SK-MEL-5 (cell line): ENCODE measurements at regions not wholly inside any gene's neighbourhood (a gene's known extent, or its start where the extent isn't known, plus 50 kb on each side); places are given as distances from the start of the nearest gene placed in this dataset.

Source experiments
- DNase-seq: peaks from one replicate; pipeline ENCODE4 v3.0.0-alpha.2; 2016; ENCODE audit warnings: low read depth, low spot score
- in situ Hi-C: cut with HindIII; loops from 2 replicates; pipeline ENCODE4 v1.10.0; 2016; ENCODE audit warnings: low sequenced_read_pairs, high pct_unique_total_duplicates, low pct_unique_long_range_greater_than_20kb

DNA sequence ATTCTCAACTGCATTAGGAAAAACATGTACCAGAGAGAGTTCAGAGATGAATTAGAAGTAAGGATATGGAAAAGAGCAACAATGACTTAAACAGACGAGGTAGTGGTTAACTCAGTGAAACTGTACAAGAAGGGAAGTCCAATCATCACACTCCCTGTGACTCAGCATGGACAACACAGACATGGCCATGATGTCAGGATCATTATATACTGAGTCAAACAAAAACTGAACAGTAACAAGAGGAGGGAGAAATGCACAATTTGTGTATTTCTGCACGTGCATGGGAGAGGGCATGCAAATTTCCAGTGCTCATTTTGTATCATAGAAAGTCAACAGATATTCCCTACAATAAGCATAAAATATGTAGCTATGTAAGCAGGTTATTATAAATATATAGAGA, 1037.8 kb downstream of the BCL11B start:
- in situ Hi-C loops: no loop called here
- no peak for DNase-seq

DNA sequence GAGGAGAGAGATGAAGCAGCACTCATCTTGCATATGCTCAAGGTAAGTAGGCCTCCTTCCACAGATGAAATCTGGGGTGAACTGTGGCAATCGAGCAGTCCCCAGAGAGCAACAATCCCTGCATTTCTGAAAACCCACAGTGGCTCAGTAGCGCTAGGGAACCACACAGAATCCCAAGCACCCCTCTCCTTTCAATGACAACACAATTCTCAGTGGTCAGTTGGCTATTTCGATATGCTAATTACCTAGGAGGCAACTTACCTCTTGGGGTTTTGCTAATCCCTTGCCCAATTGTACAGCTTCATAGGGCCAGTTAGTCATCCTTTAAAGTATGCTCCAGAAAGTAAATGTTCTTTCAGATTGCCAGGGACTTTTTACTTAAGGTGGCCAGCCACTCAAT, 1035.7 kb downstream of the BCL11B start:
- no peak for DNase-seq
- in situ Hi-C loops: no loop called here

DNA sequence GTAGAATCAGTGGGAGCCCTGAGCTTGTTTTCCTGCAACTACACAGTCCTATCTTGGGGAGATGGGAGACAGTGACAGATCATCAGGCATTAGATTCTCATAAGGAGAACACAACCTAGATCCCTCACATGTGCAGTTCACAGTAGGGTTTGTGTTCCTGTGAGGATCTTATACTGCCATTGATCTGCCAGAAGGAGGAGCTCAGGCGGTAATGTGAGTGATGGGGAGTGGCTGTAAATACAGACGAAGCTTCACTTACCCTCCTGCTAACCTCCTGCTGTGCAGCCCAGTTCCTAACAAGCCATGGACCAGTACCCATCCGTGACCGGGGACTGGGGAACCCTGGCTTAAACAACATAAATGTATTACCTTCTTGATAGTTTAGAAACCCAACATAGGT, 1034.1 kb downstream of the BCL11B start:
- DNase-seq: no peak
- in situ Hi-C loops: no loop called here

DNA sequence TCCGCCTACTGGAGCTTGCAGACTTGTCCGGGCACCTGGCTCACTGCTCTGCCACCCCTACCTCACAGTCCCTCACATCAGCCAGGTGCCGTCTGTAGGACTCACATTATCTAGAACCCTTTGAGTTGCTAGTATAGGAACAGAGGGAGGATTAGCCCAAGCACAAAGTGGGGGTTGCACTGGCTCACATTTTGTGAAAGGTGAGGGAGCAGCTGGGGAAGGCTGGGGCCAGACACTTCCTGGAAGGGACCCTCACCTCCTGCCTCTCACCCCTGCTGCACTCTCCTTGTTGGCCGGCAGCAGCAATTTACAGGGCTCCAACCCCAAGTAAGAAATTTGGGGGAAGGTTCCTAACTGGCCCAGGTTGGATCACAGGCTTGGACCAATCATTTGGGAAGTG, 1031.6 kb downstream of the BCL11B start:
- DNase-seq: no peak
- in situ Hi-C loops: no loop called here

DNA sequence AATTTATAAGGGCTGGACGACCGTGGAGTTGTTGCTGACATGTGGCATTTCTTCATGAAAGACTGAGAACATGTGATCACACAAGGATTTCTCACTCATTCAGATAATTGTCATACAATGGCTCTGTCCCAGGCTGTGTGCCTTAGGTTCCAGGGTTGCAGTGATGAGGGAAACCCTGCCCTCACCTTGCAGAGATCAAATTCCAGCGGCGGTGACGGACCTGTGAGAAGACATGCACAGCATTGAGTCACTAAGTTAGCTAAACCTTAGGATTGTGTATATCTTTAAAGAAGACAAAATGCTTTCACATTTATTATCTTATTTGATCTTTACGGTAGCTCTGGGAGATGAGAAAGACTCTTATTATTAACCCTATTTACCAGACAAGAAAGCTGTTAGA, 1029.1 kb downstream of the BCL11B start:
- DNase-seq: no peak
- in situ Hi-C loops: no loop called here

DNA sequence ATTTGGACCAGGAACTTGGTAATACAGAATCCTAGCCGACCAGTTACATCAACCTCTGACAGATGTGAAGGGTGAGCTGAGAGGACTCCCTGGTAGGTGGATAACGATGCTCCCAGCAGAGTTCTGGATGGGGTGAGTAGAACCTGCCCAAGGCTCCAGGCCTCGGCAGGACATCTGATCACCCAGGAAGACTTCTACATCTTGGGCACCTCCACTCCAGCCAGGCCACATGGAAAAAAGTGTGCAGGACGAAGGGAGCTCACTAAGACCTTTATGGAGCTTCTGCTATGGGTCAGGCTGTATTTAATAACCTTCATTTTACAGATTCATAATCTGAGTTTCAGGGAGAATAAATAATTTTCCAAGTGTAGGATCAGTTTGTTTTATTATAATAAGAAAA, 1028.7 kb downstream of the BCL11B start:
- in situ Hi-C loops: no loop called here
- DNase-seq: no peak

DNA sequence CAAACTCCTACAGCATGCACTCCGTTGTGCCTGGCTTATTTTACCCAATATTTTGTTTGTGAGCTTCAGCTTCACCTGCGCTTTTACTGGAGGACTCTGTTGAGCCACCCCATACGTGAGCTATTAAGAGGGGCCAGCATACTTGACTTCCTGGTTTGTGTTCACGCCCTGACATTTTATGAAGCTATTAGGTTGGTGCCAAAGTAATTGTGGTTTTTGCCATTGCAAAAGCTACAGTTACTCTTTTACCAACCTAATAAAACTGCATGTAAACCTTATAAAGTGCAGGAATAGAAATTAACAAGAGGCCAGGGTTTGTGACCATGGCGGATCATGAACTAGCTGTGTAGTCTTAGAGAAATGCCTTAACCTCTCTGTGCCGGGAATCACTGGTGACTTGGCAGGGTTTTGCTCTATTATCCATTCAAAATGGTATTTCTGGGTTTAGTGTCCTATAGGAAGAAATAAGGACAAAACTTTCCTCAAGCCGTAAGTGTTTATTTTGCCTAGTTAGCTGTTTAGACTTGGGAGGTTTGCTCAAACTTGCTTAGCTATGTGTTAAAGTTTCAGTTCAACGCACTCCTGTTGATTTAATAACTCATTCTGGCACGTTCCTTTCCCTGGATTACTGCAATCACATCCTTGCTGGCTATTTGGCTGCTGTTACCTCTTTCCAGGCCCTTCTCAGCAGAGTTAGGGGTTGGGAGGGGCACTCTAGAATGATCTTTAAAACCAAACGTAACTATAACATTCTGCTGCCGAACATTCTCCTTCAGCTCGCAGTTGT, 1027.6 kb downstream of the BCL11B start:
- no peak for DNase-seq
- in situ Hi-C loops: no loop called here

DNA sequence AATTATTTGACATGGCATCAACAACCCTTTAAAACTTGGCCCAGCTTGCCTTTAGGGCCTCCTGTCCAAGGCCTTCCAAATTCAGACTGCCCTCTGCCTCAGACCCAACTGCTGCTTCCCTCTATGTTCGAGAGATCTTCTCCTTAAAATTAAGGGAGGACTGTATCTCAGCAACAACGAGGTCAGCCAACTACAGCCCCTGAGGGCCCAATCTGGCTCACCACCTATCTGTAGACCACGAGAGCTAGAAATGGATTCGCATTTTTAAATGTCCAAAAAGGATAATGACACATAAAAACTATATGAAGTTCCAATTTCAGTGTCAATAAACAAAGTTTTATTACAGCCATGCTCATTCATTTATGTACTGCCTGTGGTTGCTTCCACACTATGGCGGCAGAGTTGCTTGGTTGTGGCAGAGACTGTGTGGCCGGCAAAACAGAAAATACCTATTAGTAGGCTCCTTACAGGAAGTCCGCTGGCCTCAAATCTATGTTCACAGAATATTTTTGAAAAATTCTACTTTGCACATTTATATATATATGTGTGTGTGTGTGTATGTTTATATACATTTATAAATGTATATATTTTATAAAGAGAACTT, 1026.9 kb downstream of the BCL11B start:
- no peak for DNase-seq
- in situ Hi-C loops: no loop called here

DNA sequence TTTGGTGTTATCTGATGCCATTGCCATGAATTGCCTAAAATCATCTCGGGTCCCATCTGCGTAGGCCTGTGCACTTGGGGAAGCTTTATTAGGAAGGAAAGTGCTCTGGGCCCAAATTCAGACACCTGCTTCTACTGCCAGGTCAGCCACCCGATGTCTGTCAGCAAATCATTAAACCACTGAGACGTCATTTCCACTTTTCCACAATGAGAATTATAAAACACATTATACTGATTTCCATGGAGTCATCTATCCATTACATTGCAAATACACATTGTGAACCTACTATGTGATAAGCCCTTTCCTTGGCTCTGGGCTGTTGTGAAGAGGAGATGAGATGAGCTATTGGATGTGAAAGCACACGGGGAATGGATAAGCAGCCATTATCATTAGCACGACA, 1022.9 kb downstream of the BCL11B start:
- DNase-seq: no peak
- in situ Hi-C loops: no loop called here

DNA sequence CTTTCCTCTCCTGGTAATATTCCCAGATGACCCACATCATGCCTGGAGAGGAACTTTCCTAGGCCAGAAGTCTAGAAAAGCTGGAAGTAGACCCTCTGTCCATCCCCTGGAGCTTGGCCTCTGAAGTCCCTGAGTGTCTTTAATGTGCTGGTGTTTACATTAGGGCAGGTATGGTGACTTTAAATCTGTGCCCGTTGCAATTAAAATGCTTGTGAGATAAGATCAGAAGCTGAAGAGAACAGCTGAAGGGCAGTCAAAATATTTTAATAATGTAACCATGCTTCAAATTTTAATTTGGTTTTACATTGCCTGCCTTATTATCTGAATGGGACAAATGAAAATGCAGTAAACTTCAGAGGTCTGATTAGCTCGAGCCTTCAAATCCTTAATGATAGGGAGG, 1022.5 kb downstream of the BCL11B start:
- no peak for DNase-seq
- in situ Hi-C loops: no loop called here

DNA sequence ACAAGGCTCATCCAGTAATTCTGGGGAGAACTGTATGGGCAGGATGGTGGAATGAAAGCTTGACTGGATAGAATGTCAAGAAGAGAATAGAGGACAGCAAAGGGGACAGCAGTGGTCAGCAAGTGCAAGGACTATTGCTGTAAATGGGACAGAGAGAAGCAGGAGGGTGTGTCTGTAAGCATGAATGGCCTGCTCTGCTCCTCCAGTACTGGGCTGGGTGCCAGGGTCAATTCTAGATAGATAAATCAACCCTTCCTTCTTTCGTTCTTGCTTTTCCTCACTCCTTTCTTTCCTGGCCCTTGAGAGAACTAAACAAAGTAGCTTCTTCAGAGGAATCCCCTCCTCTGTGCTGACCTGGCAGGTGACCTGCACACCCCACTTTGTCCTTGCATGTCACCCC, 1019.2 kb downstream of the BCL11B start:
- no peak for DNase-seq
- in situ Hi-C loops: no loop called here

DNA sequence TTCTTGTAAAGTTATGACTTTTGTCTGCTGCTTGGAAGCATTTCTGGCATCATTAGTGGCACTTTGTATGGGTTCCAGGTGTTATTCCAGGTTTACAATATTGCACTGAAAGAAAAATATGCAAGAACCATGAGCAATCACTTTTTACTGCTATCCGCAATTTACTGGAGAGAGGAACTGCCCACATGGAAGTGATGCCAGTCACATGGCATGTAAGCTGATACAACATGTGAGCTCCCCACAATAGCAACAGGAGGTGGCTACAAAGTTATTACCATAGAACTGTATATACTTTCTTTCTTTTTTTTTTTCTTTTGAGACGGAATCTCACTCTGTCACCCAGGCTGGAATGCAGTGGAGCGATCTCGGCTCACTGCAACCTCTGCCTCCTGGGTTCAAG, 1012.1 kb downstream of the BCL11B start:
- DNase-seq: no peak
- in situ Hi-C loops: no loop called here

DNA sequence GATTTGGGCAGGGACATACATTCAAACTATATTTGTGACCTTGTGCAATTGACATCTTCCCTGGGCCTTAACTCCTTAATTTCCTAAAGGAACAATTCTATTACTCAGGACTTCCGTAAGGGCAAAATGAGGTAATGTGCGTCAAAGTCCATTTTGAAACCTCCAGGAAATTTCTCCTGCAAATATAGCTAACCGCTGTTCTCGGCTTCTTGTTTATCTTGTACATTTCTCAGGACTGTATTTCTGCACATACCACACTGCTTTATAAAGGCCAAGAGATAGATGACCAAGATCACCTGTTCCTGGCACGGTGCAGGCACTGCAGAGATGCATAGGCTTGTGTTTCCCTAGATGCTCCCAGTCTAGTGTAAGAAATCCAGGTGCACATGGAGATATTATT, 1009.4 kb downstream of the BCL11B start:
- DNase-seq: no peak
- in situ Hi-C loops: no loop called here

DNA sequence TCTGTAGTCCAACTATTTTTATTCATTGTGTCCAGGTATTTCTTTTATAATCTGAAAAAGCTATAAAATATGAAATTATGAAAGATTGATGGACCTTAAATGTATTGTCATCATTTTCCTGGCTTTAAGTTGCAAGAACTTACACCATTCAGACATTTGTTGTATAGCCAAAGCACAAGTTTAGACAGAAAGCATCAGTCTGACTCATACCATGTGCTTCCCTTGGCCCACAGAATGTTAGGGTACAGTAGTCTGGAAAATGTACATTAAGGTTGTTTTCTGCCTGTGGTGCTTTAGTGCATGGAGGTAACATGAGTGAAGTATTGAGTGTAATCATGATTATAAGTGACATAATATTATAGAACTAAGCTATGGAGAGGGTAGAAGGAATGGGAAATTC, 1002.5 kb downstream of the BCL11B start:
- in situ Hi-C loops: no loop called here
- no peak for DNase-seq

DNA sequence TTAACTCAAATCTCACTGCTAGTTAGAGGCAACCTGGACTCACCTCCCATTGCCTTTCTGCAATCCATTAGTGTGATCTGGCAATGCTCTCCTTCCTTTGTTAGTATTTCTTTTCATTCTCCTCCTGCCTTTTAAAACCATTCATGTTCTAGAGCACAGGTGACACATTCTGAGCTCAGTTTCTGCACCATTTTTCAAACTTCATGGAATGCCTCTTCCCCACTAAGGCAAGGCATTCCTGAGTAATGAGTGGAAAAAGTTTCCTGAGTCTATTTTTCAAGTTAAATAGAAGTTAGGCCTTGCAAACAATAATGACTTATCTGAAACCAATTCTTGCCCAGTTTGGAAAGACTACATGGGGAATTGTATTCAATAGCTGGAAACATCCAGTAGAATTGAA, 1001.8 kb downstream of the BCL11B start:
- no peak for DNase-seq
- in situ Hi-C loops: no loop called here

DNA sequence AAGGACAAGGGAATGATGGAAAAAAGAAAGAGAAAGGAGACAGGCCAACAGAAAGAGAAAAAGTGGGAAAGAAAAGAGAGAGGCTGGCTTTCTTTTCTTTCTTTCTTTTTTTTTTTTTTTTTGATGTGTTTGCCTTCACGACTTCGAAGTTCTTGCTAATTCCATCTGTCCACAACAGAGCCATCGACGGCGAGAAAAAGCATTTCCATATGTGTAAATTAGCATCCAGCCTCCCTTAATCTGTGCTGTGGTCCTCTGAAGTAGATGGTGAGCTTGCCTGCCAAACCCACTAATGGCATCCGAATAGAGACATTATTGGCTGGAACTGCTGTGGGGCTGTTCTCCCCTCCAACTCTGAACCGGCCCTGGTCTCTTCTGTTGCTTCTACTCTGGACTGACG, 997.4 kb downstream of the BCL11B start:
- DNase-seq: no peak
- in situ Hi-C loops: no loop called here

DNA sequence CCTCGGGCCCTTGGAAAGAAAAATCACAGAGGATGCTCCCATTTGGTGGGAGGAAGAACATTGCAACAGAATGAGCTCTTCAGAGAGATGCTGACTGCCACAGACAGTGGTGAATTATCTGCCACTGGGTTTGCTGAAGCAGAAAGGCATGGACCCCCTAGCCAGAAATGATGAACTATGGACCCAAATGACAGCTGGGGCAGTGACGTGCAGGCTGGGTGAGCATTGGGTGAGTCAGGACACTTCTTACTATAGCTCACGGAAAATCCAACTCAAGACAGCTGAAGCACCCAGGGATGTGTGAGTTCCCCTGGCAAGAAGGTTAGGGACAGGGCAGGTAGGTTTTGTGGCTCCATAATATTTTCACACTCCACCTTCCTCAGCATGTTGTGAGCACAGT, 993.2 kb downstream of the BCL11B start:
- in situ Hi-C loops: no loop called here
- DNase-seq: no peak

DNA sequence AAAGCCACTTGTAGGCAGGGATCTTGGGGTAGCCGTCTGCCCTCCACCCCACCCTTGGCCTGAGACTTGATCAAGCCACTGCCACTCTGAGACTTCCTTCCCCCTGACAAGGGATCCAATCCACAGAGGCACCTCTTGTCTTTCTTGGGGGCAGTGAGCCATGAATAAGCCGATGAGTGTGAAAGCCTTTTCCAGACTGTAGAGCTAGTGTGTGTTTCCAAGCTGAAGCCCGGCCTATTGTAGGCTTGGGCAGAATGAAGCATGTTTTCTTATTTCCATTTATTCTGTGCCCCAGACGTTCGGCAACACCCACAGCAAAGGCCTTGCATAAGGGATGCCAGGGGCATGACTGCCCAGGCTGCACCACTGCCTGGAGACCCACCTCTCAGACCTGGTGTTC, 991.6 kb downstream of the BCL11B start:
- in situ Hi-C loops: no loop called here
- no peak for DNase-seq

DNA sequence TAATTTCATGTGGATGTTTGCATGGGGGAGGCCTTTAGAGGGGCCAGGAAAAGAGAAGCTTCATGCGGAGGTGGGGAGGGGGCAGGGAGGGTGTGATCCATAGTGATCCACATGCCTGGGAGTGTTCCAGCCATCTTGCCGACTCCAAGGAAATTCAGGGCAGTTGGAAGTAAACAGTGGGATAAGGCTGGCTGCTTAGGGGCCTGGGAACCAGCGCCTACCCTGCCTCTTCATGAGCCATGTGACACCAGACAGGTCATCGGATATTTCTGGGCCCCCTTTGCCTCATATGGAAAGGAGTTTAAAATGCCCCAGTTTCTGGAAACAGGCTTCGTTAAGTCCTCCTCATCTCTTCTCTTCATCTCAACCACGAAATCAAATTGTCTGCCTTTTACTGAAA, 983.2 kb downstream of the BCL11B start:
- no peak for DNase-seq
- in situ Hi-C loops: no loop called here

DNA sequence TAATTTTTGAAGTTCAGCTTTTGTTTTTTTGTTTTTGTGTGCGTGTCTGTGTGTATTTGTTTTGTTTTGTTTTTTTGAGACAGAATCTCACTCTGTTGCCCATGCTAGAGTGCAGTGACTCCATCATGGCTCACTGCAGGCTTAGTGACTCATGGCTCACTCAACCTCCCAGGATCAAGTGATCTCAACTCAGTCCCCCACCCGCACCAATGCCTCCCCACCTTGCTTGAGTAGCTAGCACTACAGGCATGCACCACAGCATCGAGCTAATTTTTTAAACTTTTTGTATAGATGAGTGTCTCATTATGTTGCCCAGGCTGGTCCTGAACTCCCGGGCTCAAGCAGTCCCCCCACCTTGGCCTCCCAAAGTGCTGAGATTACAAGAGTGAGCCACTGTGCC, 981.4 kb downstream of the BCL11B start:
- in situ Hi-C loops: no loop called here
- no peak for DNase-seq
